ENCODE measurements at regions not wholly inside any gene's neighbourhood (a gene's known extent, or its start where the extent isn't known, plus 50 kb on each side); places are given as distances from the start of the nearest gene placed in this dataset.

- TF ChIP-seq, protein P1, sequence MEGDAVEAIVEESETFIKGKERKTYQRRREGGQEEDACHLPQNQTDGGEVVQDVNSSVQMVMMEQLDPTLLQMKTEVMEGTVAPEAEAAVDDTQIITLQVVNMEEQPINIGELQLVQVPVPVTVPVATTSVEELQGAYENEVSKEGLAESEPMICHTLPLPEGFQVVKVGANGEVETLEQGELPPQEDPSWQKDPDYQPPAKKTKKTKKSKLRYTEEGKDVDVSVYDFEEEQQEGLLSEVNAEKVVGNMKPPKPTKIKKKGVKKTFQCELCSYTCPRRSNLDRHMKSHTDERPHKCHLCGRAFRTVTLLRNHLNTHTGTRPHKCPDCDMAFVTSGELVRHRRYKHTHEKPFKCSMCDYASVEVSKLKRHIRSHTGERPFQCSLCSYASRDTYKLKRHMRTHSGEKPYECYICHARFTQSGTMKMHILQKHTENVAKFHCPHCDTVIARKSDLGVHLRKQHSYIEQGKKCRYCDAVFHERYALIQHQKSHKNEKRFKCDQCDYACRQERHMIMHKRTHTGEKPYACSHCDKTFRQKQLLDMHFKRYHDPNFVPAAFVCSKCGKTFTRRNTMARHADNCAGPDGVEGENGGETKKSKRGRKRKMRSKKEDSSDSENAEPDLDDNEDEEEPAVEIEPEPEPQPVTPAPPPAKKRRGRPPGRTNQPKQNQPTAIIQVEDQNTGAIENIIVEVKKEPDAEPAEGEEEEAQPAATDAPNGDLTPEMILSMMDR (IDR thresholded peaks at IDR 0.05) = no peak
- no peak for TF ChIP-seq EP300 (IDR thresholded peaks at IDR 0.05)
- TF ChIP-seq POLR2AphosphoS5 (IDR thresholded peaks at IDR 0.05) = no peak
- TF ChIP-seq POLR2A (IDR thresholded peaks at IDR 0.05) = no peak
Measured at GRCh38 chr4:119697887-119698393, 69.3 kb upstream of the PDE5A start.

Measured in suprapubic skin (tissue), 4 donors.